HG03135 (cell line): ENCODE measurements at regions not wholly inside any gene's neighbourhood (a gene's known extent, or its start where the extent isn't known, plus 50 kb on each side); places are given as distances from the start of the nearest gene placed in this dataset.

Experiments used
- ATAC-seq: cut with Tn5 transposase; IDR thresholded peaks from one replicate; pipeline ENCODE4 v1.9.1; 2021; ENCODE audit warnings: mild to moderate bottlenecking, moderate library complexity; ENCODE audit not compliant: unreplicated experiment

GRCh38 chr2:160994141-160995002 is 165.9 kb upstream of the TANK start:
- ATAC-seq, result peak; percentile 83

GRCh38 chr2:160996584-160996983 is 163.6 kb upstream of the TANK start:
- no peak for ATAC-seq

- ATAC-seq, result no peak
Observed at GRCh38 chr2:161004379-161004778, 155.8 kb upstream of the TANK start.

GRCh38 chr2:161005170-161005569 is 155.1 kb upstream of the TANK start:
- ATAC-seq, result no peak

- no peak for ATAC-seq
Observed at GRCh38 chr2:161008311-161008710, 151.9 kb upstream of the TANK start.

GRCh38 chr2:161010503-161011015 is 149.7 kb upstream of the TANK start:
- ATAC-seq, result no peak

GRCh38 chr2:161017780-161018470 is 142.3 kb upstream of the TANK start:
- no peak for ATAC-seq

- ATAC-seq, result no peak
Observed at GRCh38 chr2:161019311-161019710, 140.9 kb upstream of the TANK start.

GRCh38 chr2:161020437-161020836 is 139.8 kb upstream of the TANK start:
- no peak for ATAC-seq

GRCh38 chr2:161028581-161028980 is 131.6 kb upstream of the TANK start:
- ATAC-seq, result no peak

- ATAC-seq, result no peak
Observed at GRCh38 chr2:161029321-161029720, 130.9 kb upstream of the TANK start.

- ATAC-seq, result no peak
Observed at GRCh38 chr2:161030260-161031063, 129.8 kb upstream of the TANK start.

GRCh38 chr2:161031511-161031910 is 128.7 kb upstream of the TANK start:
- ATAC-seq, result no peak

GRCh38 chr2:161032635-161033034 is 127.6 kb upstream of the TANK start:
- no peak for ATAC-seq

GRCh38 chr2:161033059-161033660 is 127.1 kb upstream of the TANK start:
- ATAC-seq, result no peak

- no peak for ATAC-seq
Observed at GRCh38 chr2:161036926-161037325, 123.3 kb upstream of the TANK start.

- ATAC-seq, result no peak
Observed at GRCh38 chr2:161039071-161039470, 121.2 kb upstream of the TANK start.

- no peak for ATAC-seq
Observed at GRCh38 chr2:161041356-161041755, 118.9 kb upstream of the TANK start.

- no peak for ATAC-seq
Observed at GRCh38 chr2:161042990-161043625, 117.1 kb upstream of the TANK start.

- ATAC-seq, result no peak
Observed at GRCh38 chr2:161044095-161044865, 115.9 kb upstream of the TANK start.
